Gastrocnemius medialis (tissue), 4 donors: ENCODE measurements at regions not wholly inside any gene's neighbourhood (a gene's known extent, or its start where the extent isn't known, plus 50 kb on each side); places are given as distances from the start of the nearest gene placed in this dataset.

Experiments
- ATAC-seq, 2 donors: fragments of 150-250 bp; one replicate each; pipeline ENCODE4 v1.9.1; 2016
- DNase-seq, 2 donors: peaks; one replicate each; pipeline ENCODE4 v3.0.0-alpha.2; 2019
- H3K27ac ChIP-seq, 4 donors: fragments of 200-600 bp; sonication (generic); 1 replicate in 1 of 4; 2 replicates in 3 of 4; pipeline ENCODE4 v1.5.1; 2016 to 2018; ENCODE audit warnings: mild to moderate bottlenecking in 2 of 4, moderate library complexity in 1 of 4
- H3K27me3 ChIP-seq, 3 donors: fragments of 200-600 bp; sonication (generic) in 2 of 3; 1 replicate in 1 of 3; 2 replicates in 2 of 3; pipeline versions ENCODE4 v1.5.1 to v1.6.0; 2016 to 2019; ENCODE audit warnings: mild to moderate bottlenecking in 1 of 3, moderate library complexity in 1 of 3
- H3K36me3 ChIP-seq, 2 donors: fragments of 200-600 bp; sonication (generic) in 1 of 2; one replicate each; pipeline ENCODE4 v1.5.1; 2017 to 2018
- H3K4me1 ChIP-seq, 2 donors: fragments of 200-600 bp; sonication (generic) in 1 of 2; one replicate each; pipeline ENCODE4 v1.5.1; 2016 to 2017; ENCODE audit warnings: mild to moderate bottlenecking in 2 of 2
- H3K4me3 ChIP-seq, 4 donors: fragments of 200-600 bp; sonication (generic) in 3 of 4; 1 replicate in 1 of 4; 2 replicates in 3 of 4; pipeline ENCODE4 v1.5.1; 2016 to 2019; ENCODE audit warnings: mild to moderate bottlenecking in 2 of 4
- H3K9me3 ChIP-seq, 3 donors: fragments of 200-600 bp; sonication (generic) in 2 of 3; 1 replicate in 1 of 3; 2 replicates in 2 of 3; pipeline ENCODE4 v1.5.1; 2016 to 2019
- POLR2A ChIP-seq, 2 donors: fragments of 450-650 bp; IDR thresholded peaks; one replicate each; pipeline ENCODE4 v1.6.1; 2017; ENCODE audit warnings: antibody characterized with exemption in 2 of 2, mild to moderate bottlenecking in 2 of 2, moderate library complexity in 2 of 2
- in situ Hi-C, 4 donors: fragments of 200-750 bp; cut with MboI; loops; one replicate each; pipeline versions ENCODE4 v1.15.0 to v1.8.0; 2017; ENCODE audit warnings: low sequenced_read_pairs in 4 of 4
- intact Hi-C: fragments of 100-400 bp; cut with DNase I; formaldehyde crosslinking; loops from one replicate; pipeline ENCODE4 v1.15.1; 2023; ENCODE audit warnings: low total_unique reads
- TF ChIP-seq, protein P1 (sequence below), 5 experiments: fragments of 450-650 bp in 3 of 5; fragments of 200-600 bp in 2 of 5; sonication (generic) in 2 of 5; IDR thresholded peaks in 4 of 5; conservative IDR thresholded peaks in 1 of 5; 1 replicate in 4 of 5; 2 replicates in 1 of 5; pipeline ENCODE4 v1.5.1; 2016 to 2019; ENCODE audit warnings: antibody characterized with exemption in 5 of 5, mild to moderate bottlenecking in 3 of 5, moderate library complexity in 3 of 5

- DNase-seq: no peak
- in situ Hi-C loops: loop anchor here in 3 of 4 donors (25.0 kb wide), 2 partner anchors 348 to 598 kb away; partner anchors contain the start of gene ITGA4 (in 3 of the 3)
- TF ChIP-seq POLR2A (IDR thresholded peaks at IDR 0.05): no peak
- TF ChIP-seq, protein P1, sequence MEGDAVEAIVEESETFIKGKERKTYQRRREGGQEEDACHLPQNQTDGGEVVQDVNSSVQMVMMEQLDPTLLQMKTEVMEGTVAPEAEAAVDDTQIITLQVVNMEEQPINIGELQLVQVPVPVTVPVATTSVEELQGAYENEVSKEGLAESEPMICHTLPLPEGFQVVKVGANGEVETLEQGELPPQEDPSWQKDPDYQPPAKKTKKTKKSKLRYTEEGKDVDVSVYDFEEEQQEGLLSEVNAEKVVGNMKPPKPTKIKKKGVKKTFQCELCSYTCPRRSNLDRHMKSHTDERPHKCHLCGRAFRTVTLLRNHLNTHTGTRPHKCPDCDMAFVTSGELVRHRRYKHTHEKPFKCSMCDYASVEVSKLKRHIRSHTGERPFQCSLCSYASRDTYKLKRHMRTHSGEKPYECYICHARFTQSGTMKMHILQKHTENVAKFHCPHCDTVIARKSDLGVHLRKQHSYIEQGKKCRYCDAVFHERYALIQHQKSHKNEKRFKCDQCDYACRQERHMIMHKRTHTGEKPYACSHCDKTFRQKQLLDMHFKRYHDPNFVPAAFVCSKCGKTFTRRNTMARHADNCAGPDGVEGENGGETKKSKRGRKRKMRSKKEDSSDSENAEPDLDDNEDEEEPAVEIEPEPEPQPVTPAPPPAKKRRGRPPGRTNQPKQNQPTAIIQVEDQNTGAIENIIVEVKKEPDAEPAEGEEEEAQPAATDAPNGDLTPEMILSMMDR (IDR thresholded peaks at IDR 0.05 in 4 of 5, conservative IDR thresholded peaks at IDR 0.05 in 1 of 5): no peak
- ATAC-seq: no peak
- Histone ChIP-seq H3K27ac (no peak overlapping the region), H3K4me1 (no peaks in the 10 kb centered on the region), H3K9me3 (no peaks in the 10 kb centered on the region), H3K36me3 (no peaks in the 10 kb centered on the region), H3K27me3 (no peaks in the 10 kb centered on the region), H3K4me3 (no peak overlapping the region)
- intact Hi-C loops: no loop called here
These were observed 133.6 kb downstream of the UBE2E3 start for GRCh38 chr2:181114021-181114420.

GRCh38 chr2:181116261-181116660 lies 135.9 kb downstream of the UBE2E3 start:
- Histone ChIP-seq H3K4me1 (no peaks in the 10 kb centered on the region), H3K9me3 (no peaks in the 10 kb centered on the region), H3K4me3 (no peak overlapping the region), H3K27ac (no peak overlapping the region), H3K36me3 (no peaks in the 10 kb centered on the region), H3K27me3 (no peaks in the 10 kb centered on the region)
- no peak for DNase-seq
- no peak for TF ChIP-seq POLR2A (IDR thresholded peaks at IDR 0.05)
- TF ChIP-seq, protein P1 (IDR thresholded peaks at IDR 0.05 in 4 of 5, conservative IDR thresholded peaks at IDR 0.05 in 1 of 5): no peak
- intact Hi-C loops (no loop called here), in situ Hi-C loops (loop anchor here in 3 of 4 donors (25.0 kb wide), 2 partner anchors 346 to 596 kb away; partner anchors contain the start of gene ITGA4 (in 3 of the 3))
- ATAC-seq: no peak

DNA sequence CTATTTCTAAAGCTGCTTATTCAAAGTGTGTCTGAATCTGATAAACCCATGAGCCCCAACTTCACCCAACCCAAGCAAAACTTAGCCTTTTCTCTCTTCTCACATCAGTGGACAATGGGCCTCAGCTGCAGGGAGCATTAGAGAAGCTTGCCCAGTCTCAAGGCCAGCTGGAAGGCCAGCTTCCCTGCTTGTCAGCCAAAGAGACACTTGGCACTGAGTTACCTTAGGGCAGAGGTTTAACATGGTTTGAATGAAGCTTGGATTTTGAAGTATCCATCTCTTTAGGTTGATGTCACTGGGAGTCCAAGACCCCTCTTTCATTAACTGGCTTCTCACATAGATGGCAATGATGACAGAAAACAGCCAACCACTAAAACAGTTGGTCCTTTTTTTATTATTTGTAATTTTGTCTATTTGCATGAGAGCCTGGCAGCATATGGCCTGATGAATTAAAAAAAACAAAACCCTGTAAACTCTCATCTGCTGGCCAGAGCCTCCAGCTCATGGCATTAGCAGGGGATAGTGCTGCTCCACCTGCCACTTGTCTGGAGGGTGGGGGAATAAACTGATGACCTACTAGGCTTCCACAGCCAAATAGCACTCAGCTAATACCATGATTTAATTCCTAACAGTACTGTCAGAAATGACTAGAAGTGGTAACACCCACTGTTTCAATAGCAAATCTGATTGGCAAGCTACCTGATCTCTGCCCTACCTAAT lies 137.0 kb downstream of the UBE2E3 start:
- Histone ChIP-seq H3K4me3 (no peak overlapping the region), H3K27me3 (no peaks in the 10 kb centered on the region), H3K36me3 (no peaks in the 10 kb centered on the region), H3K27ac (no peak overlapping the region), H3K4me1 (no peaks in the 10 kb centered on the region), H3K9me3 (no peaks in the 10 kb centered on the region)
- in situ Hi-C loops (loop anchor here in 3 of 4 donors (25.0 kb wide), 2 partner anchors 345 to 595 kb away; partner anchors contain the start of gene ITGA4 (in 3 of the 3)), intact Hi-C loops (no loop called here)
- DNase-seq (no peak), ATAC-seq (no peak)
- TF ChIP-seq, protein P1 (IDR thresholded peaks at IDR 0.05 in 4 of 5, conservative IDR thresholded peaks at IDR 0.05 in 1 of 5): no peak
- no peak for TF ChIP-seq POLR2A (IDR thresholded peaks at IDR 0.05)

DNA sequence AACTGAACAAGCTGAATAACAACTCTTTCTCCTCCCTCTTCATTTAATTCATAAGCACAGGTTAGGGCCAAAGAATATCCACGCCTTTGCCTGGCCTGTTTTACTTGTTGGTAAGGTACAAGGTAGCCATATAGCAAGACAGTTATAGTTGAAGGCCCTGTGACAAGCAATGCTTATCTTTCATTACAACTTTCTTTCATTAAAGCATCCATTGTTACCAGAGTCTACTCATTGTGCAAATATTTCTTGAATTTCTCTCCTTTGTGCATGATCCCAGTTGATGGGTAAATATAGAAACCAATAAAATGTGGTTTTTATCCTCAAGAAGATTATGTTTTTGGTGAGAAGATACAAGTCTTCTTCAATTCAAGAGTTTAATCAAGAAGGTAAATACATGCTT lies 140.2 kb downstream of the UBE2E3 start:
- DNase-seq (no peak), ATAC-seq (no peak)
- in situ Hi-C loops: loop anchor here in 3 of 4 donors (25.0 kb wide), 2 partner anchors 342 to 592 kb away; partner anchors contain the start of gene ITGA4 (in 3 of the 3)
- Histone ChIP-seq H3K4me1 (no peaks in the 10 kb centered on the region), H3K9me3 (no peaks in the 10 kb centered on the region), H3K27me3 (no peaks in the 10 kb centered on the region), H3K36me3 (no peaks in the 10 kb centered on the region), H3K4me3 (no peak overlapping the region), H3K27ac (no peak overlapping the region)
- TF ChIP-seq, protein P1 (IDR thresholded peaks at IDR 0.05 in 4 of 5, conservative IDR thresholded peaks at IDR 0.05 in 1 of 5): no peak
- intact Hi-C loops: no loop called here
